Naive thymus-derived CD8-positive, alpha-beta T cell (primary cell): ENCODE measurements at regions not wholly inside any gene's neighbourhood (a gene's known extent, or its start where the extent isn't known, plus 50 kb on each side); places are given as distances from the start of the nearest gene placed in this dataset.
"Not testable (repeated sequence)": the region's sequence is repeated elsewhere in the genome, so short reads cannot be mapped to it uniquely, and the experiment has no call there.

Experiments
- ATAC-seq, 2 donors: fragments of 150-1000 bp; cut with Tn5 transposase in 1 of 2; sonication (Bioruptor Pico), chemical (Tn5 transposase) in 1 of 2; 1 replicate in 1 of 2; 2 replicates in 1 of 2; pipeline ENCODE4 v1.10.0; 2021; ENCODE audit warnings: mild to moderate bottlenecking in 2 of 2, moderate library complexity in 2 of 2
- POLR2A ChIA-PET: fragments of 350-600 bp; sonication (Branson Sonifier 250); formaldehyde crosslinking; loops from one replicate; lab custom pipeline; 2021; ENCODE audit warnings: antibody characterized with exemption; lab: Charles Lee
- DNase-seq, 10 donors: peaks; one replicate each; pipeline versions ENCODE4 v3.0.0 to v3.0.0-alpha.2; 2020 to 2022
- H3K27ac Mint-ChIP-seq, 10 donors: one replicate each; pipeline ENCODE4 v1.8.0; 2020 to 2022; ENCODE audit warnings: mild to moderate bottlenecking in 10 of 10, mixed read lengths in 10 of 10, moderate library complexity in 4 of 10, inconsistent platforms in 1 of 10
- H3K27me3 Mint-ChIP-seq, 5 donors: one replicate each; pipeline ENCODE4 v1.8.0; 2021 to 2022; ENCODE audit warnings: mixed read lengths in 5 of 5
- H3K36me3 Mint-ChIP-seq, 3 donors: one replicate each; pipeline ENCODE4 v1.8.0; 2020 to 2022; ENCODE audit warnings: mixed read lengths in 3 of 3, mild to moderate bottlenecking in 2 of 3, inconsistent platforms in 1 of 3
- H3K4me1 Mint-ChIP-seq, 4 donors: one replicate each; pipeline ENCODE4 v1.8.0; 2021 to 2022; ENCODE audit warnings: mixed read lengths in 4 of 4
- H3K4me3 Mint-ChIP-seq, 10 donors: one replicate each; pipeline ENCODE4 v1.8.0; 2020 to 2022; ENCODE audit warnings: mild to moderate bottlenecking in 10 of 10, mixed read lengths in 10 of 10, moderate library complexity in 6 of 10, inconsistent platforms in 1 of 10
- H3K9me3 Mint-ChIP-seq, 9 donors: one replicate each; pipeline ENCODE4 v1.8.0; 2020 to 2022; ENCODE audit warnings: mixed read lengths in 9 of 9, mild to moderate bottlenecking in 3 of 9, inconsistent platforms in 1 of 9, moderate library complexity in 1 of 9

DNA sequence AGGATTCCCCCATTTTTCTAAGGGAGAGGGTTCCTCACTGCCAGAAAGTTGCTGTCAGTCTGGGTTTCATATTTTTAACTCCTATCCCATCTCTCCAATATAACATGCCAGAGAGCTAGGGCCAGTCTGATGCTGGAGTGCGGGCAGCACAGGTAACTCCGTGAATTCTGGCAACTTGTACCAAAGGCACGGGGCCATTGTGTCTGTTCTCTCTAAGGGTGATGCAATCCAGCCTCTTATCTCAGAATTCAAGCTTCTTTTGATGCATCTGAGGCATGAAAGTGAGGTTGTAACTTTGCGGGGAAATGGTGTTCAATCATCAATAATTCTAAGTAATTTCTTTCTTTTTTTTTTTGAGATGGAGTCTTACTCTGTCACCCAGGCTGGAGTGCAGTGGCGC lies 1074.4 kb downstream of the TYW1 start:
- no peak overlapping the region for H3K4me3 Mint-ChIP-seq
- H3K36me3 Mint-ChIP-seq: peaks cover 0 to 2% (median 0%) of the 10 kb centered on the region in 3 donors
- no peak overlapping the region for H3K27ac Mint-ChIP-seq
- ATAC-seq (no peak), DNase-seq (no peak)
- no peaks in the 10 kb centered on the region for H3K27me3 Mint-ChIP-seq
- peaks cover 0 to 21% (median 11%) of the 10 kb centered on the region in 9 donors for H3K9me3 Mint-ChIP-seq
- POLR2A ChIA-PET: no interaction called here
- H3K4me1 Mint-ChIP-seq: no peaks in the 10 kb centered on the region

DNA sequence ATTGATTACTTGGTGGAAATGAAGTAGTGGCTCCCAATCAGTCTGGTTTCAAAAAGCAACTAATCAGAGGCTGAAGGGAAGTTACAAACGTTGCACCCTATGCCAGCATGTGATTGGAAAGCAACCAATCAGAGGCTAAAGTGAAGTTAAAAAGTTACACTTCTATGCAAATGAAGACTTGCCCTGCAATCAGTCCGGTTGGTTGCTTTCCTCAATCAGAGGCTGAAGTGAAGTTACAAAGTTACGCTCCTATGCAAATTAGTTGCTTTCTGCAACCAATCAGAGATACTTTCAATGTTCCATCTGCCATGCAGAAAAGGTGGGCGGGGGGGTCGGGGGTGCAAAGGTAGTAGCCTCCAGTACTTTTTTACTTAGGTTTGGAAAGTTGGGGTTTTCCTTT lies 1077.1 kb downstream of the TYW1 start:
- peaks cover 0 to 2% (median 2%) of the 10 kb centered on the region in 3 donors for H3K36me3 Mint-ChIP-seq
- no peak for DNase-seq
- H3K27me3 Mint-ChIP-seq: no peaks in the 10 kb centered on the region
- H3K9me3 Mint-ChIP-seq: peaks cover 0 to 29% (median 11%) of the 10 kb centered on the region in 9 donors
- POLR2A ChIA-PET: no interaction called here
- H3K27ac Mint-ChIP-seq: no peak overlapping the region
- ATAC-seq: no peak
- H3K4me3 Mint-ChIP-seq: no peak overlapping the region
- H3K4me1 Mint-ChIP-seq: no peaks in the 10 kb centered on the region

- no peak for DNase-seq
- POLR2A ChIA-PET: no interaction called here
- no peak overlapping the region for H3K27ac Mint-ChIP-seq
These were observed 1077.6 kb downstream of the TYW1 start for GRCh38 chr7:68074242-68074641.

GRCh38 chr7:68078157-68078710 lies 1081.6 kb downstream of the TYW1 start:
- Mint-ChIP-seq H3K9me3 (peaks cover 0 to 43% (median 18%) of the 10 kb centered on the region in 9 donors), H3K36me3 (peaks cover 0 to 14% (median 1%) of the 10 kb centered on the region in 3 donors), H3K4me3 (no peak overlapping the region), H3K4me1 (no peaks in the 10 kb centered on the region), H3K27ac (no peak overlapping the region), H3K27me3 (no peaks in the 10 kb centered on the region)
- DNase-seq: no peak
- ATAC-seq: no peak
- POLR2A ChIA-PET: no interaction called here

More at GRCh38 chr7:68074242-68074641, 1077.6 kb downstream of the TYW1 start:
- peaks cover 0 to 8% (median 2%) of the 10 kb centered on the region in 3 donors for H3K36me3 Mint-ChIP-seq
- peaks cover 0 to 31% (median 13%) of the 10 kb centered on the region in 9 donors for H3K9me3 Mint-ChIP-seq
- no peaks in the 10 kb centered on the region for H3K27me3 Mint-ChIP-seq
- no peak for ATAC-seq
- H3K4me3 Mint-ChIP-seq: no peak overlapping the region
- no peaks in the 10 kb centered on the region for H3K4me1 Mint-ChIP-seq

GRCh38 chr7:68082066-68082960 lies 1085.7 kb downstream of the TYW1 start:
- DNase-seq, H3K27me3 Mint-ChIP-seq, POLR2A ChIA-PET, H3K4me1 Mint-ChIP-seq, H3K4me3 Mint-ChIP-seq, ATAC-seq, H3K27ac Mint-ChIP-seq: not testable (repeated sequence)
- H3K9me3 Mint-ChIP-seq: peaks cover 8 to 62% (median 28%) of the 10 kb centered on the region in 9 donors
- H3K36me3 Mint-ChIP-seq: peaks cover 0 to 21% (median 5%) of the 10 kb centered on the region in 3 donors

GRCh38 chr7:68082961-68083657 lies 1086.5 kb downstream of the TYW1 start:
- not testable (repeated sequence) for H3K27me3 Mint-ChIP-seq, H3K4me3 Mint-ChIP-seq

GRCh38 chr7:68087401-68087800 lies 1090.8 kb downstream of the TYW1 start:
- no peak for DNase-seq
- H3K4me1 Mint-ChIP-seq: no peaks in the 10 kb centered on the region
- H3K9me3 Mint-ChIP-seq: peaks cover 3 to 51% (median 19%) of the 10 kb centered on the region in 9 donors
- H3K27ac Mint-ChIP-seq: no peak overlapping the region
- no peaks in the 10 kb centered on the region for H3K27me3 Mint-ChIP-seq
- POLR2A ChIA-PET: no interaction called here
- no peak overlapping the region for H3K4me3 Mint-ChIP-seq
- no peak for ATAC-seq
- H3K36me3 Mint-ChIP-seq: peaks cover 0 to 11% (median 3%) of the 10 kb centered on the region in 3 donors

More at GRCh38 chr7:68082961-68083657, 1086.5 kb downstream of the TYW1 start:
- H3K27ac Mint-ChIP-seq, POLR2A ChIA-PET, ATAC-seq, H3K4me1 Mint-ChIP-seq, DNase-seq: not testable (repeated sequence)
- peaks cover 0 to 21% (median 5%) of the 10 kb centered on the region in 3 donors for H3K36me3 Mint-ChIP-seq
- peaks cover 8 to 65% (median 28%) of the 10 kb centered on the region in 9 donors for H3K9me3 Mint-ChIP-seq

DNA sequence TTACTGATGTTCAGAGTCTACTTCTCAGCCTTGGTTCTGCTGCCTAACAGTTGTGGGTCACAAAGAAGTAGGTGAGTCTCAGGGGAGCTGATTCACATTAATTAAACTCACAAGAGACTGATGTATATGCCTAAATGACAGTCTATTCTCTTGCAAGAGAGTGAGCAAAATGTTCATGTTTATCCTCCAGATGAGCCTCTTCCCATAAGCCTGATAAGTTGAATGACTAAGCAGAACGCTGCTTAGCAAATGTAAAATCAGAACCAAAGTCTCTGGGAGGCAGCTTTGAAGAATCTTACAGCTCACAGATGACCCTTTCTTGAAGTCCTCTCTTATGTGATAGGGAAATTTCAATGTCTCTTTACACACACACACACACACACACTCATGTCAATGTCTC lies 1092.2 kb downstream of the TYW1 start:
- no peak for DNase-seq
- H3K4me1 Mint-ChIP-seq: no peaks in the 10 kb centered on the region
- ATAC-seq: no peak
- H3K27me3 Mint-ChIP-seq: no peaks in the 10 kb centered on the region
- no peak overlapping the region for H3K27ac Mint-ChIP-seq
- no peak overlapping the region for H3K4me3 Mint-ChIP-seq
- peaks cover 0 to 11% (median 3%) of the 10 kb centered on the region in 3 donors for H3K36me3 Mint-ChIP-seq
- POLR2A ChIA-PET: no interaction called here
- peaks cover 6 to 52% (median 24%) of the 10 kb centered on the region in 9 donors for H3K9me3 Mint-ChIP-seq

DNA sequence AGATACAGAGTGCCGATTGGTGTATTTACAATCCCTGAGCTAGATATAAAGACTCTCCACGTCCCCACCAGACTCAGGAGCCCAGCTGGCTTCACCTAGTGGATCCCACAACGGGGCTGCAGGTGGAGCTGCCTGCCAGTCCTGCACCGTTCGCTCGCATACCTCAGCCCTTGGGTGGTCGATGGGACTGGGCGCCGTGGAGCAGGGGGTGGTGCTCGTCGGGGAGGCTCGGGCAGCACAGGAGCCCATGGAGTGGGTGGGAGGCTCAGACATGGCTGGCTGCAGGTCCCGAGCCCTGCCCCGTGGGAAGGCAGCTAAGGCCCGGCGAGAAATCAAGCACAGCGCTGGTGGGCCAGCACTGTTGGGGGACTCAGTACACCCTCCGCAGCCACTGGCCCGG lies 1093.6 kb downstream of the TYW1 start:
- peaks cover 5 to 39% (median 23%) of the 10 kb centered on the region in 9 donors for H3K9me3 Mint-ChIP-seq
- POLR2A ChIA-PET, H3K27me3 Mint-ChIP-seq, ATAC-seq, H3K4me3 Mint-ChIP-seq, DNase-seq, H3K36me3 Mint-ChIP-seq, H3K4me1 Mint-ChIP-seq, H3K27ac Mint-ChIP-seq: not testable (repeated sequence)

DNA sequence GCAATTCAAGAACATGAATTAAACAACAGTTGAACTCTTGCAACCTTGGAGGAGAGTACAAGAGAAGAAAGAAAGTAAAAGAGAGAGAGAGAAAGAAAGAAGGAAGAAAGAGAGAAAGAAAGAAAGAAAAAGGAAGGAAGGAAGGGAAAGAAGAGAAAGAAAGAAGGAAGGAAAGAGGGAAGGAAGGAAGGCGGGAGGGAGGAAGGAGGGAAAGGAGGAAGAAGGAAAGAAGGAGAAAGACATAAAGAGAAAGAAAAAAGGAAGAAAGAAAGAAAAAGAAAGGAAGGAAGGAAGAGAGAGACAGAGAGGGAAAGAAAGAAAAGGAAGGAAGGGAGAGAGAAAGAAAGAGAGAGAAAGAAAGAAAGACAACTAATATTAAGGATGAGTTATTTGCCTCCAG lies 1106.7 kb downstream of the TYW1 start:
- H3K27ac Mint-ChIP-seq: no peak overlapping the region

DNA sequence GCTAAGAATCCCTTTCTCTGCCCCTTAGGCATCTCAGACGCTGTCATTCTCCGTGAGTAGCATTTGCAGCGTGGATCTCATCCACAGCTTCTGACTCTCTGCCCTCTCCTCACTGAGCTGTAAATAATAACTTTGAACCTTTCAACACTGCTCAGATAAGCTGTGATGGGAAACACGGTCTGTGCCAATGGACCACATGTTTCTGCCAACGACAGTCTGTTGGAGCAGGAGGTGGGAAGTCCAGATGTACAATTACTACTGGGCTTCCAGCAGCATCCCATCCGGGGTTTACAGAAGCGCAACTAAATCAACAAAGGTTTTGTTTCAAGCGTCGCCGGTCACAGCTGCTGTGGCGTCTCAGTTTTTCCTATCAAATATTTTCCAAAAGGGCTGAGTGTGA lies 1110.6 kb downstream of the TYW1 start:
- no peak overlapping the region for H3K27ac Mint-ChIP-seq
- H3K36me3 Mint-ChIP-seq: no peaks in the 10 kb centered on the region
- H3K4me3 Mint-ChIP-seq: no peak overlapping the region
- peaks cover 0 to 4% (median 1%) of the 10 kb centered on the region in 5 donors for H3K27me3 Mint-ChIP-seq
- H3K9me3 Mint-ChIP-seq: peaks cover 0 to 30% (median 9%) of the 10 kb centered on the region in 9 donors
- POLR2A ChIA-PET: no interaction called here
- DNase-seq (no peak), ATAC-seq (no peak)
- no peaks in the 10 kb centered on the region for H3K4me1 Mint-ChIP-seq

More for the DNA sequence above, 1106.7 kb downstream of the TYW1 start:
- Mint-ChIP-seq H3K27me3 (peaks cover 0 to 3% (median 0%) of the 10 kb centered on the region in 5 donors), H3K4me3 (no peak overlapping the region), H3K36me3 (no peaks in the 10 kb centered on the region), H3K4me1 (no peaks in the 10 kb centered on the region), H3K9me3 (peaks cover 0 to 23% (median 7%) of the 10 kb centered on the region in 9 donors)
- DNase-seq (no peak), ATAC-seq (no peak)
- POLR2A ChIA-PET: no interaction called here

- DNase-seq: no peak
- Mint-ChIP-seq H3K27ac (no peak overlapping the region), H3K4me1 (no peaks in the 10 kb centered on the region), H3K4me3 (no peak overlapping the region), H3K27me3 (peaks cover 0 to 6% (median 3%) of the 10 kb centered on the region in 5 donors), H3K36me3 (no peaks in the 10 kb centered on the region), H3K9me3 (peaks cover 0 to 30% (median 7%) of the 10 kb centered on the region in 9 donors)
- POLR2A ChIA-PET: no interaction called here
- ATAC-seq: no peak
These were observed 1111.3 kb downstream of the TYW1 start for GRCh38 chr7:68107968-68108367.
